Activated CD4-positive, alpha-beta memory T cell treated with anti-CD3 and anti-CD28 coated beads, Interleukin-2, amount 10 ng/mL, durations not matched to agents 7 days and 5 days (primary cell): ENCODE measurements at regions not wholly inside any gene's neighbourhood (a gene's known extent, or its start where the extent isn't known, plus 50 kb on each side); places are given as distances from the start of the nearest gene placed in this dataset.
"Not testable (repeated sequence)": the region's sequence is repeated elsewhere in the genome, so short reads cannot be mapped to it uniquely, and the experiment has no call there.

Experiments
- CTCF ChIA-PET: fragments of 350-600 bp; sonication (Branson Sonifier 250); formaldehyde crosslinking; loops from one replicate; lab custom pipeline; 2021; ENCODE audit warnings: antibody characterized with exemption, inconsistent platforms; lab: Charles Lee
- POLR2A ChIA-PET: fragments of 350-600 bp; sonication (Branson Sonifier 250); formaldehyde crosslinking; loops from one replicate; lab custom pipeline; 2021; ENCODE audit warnings: antibody characterized with exemption; lab: Charles Lee
- DNase-seq: peaks from one replicate; pipeline ENCODE4 v3.0.0-alpha.2; 2020
- H3K27ac Mint-ChIP-seq: one replicate; pipeline ENCODE4 v1.8.0; 2021; ENCODE audit warnings: mild to moderate bottlenecking, mixed read lengths
- H3K27me3 Mint-ChIP-seq: one replicate; pipeline ENCODE4 v1.8.0; 2021; ENCODE audit warnings: mixed read lengths
- H3K36me3 Mint-ChIP-seq: one replicate; pipeline ENCODE4 v1.8.0; 2021; ENCODE audit warnings: low read depth, mixed read lengths
- H3K4me1 Mint-ChIP-seq: one replicate; pipeline ENCODE4 v1.8.0; 2021; ENCODE audit warnings: mixed read lengths
- H3K4me3 Mint-ChIP-seq: one replicate; pipeline ENCODE4 v1.8.0; 2021; ENCODE audit warnings: mild to moderate bottlenecking, mixed read lengths
- H3K9me3 Mint-ChIP-seq: one replicate; pipeline ENCODE4 v1.8.0; 2021; ENCODE audit warnings: mixed read lengths

DNA sequence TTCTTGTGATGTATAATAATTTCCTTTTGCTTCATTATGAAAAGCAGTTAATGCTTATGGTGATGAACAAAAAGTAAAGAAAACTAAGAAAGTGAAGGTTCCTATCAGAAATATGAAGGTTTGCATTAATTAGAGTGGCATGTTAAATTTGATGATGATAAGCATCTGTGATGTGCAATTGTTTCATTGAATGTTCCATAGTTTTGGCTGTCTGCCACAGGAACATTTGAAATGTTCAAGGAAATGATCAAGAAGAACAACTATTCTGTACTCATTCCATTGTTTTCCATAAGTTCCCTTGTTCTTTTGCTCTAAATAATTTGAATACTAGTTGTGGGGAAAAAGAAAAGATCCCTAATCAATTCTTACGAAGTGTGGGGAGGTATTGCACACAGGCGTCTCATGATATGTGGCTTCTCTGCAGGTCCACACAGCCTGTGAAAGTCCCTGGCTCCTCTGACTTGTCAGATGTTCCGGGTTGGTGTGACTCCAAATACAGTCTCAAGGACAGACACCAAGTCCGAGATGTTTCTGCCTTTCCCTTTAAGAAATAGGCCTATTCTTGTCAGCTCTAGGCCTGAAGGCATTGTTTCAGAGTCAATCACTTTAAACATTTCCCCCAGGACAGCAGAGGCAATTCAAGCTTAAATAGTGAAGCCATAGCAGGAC lies 152.6 kb upstream of the MAST4 start:
- POLR2A ChIA-PET = no interaction called here
- Mint-ChIP-seq H3K27ac (no peak overlapping the region), H3K4me1 (peaks cover 1% of the 10 kb centered on the region), H3K36me3 (no peaks in the 10 kb centered on the region), H3K27me3 (peaks cover 6% of the 10 kb centered on the region), H3K9me3 (peaks cover 3% of the 10 kb centered on the region), H3K4me3 (no peak overlapping the region)
- DNase-seq = no peak
- CTCF ChIA-PET = no interaction called here

DNA sequence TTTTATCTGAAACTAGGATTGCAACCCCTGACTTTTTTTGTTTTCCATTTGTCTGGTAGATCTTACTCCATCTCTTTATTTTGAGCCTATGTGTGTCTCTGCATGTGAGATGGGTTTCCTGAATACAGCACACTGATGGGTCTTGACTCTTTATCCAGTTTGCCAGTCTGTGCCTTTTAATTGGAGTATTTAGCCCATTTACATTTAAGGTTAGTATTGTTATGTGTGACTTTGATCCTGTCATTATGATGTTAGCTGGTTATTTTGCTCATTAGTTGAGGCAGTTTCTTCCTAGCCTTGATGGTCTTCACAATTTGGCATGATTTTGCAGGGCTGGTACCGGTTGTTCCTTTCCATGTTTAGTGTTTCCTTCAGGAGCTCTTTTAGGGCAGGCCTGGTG lies 148.1 kb upstream of the MAST4 start:
- H3K27ac Mint-ChIP-seq, H3K36me3 Mint-ChIP-seq, H3K9me3 Mint-ChIP-seq, POLR2A ChIA-PET, H3K4me1 Mint-ChIP-seq, H3K27me3 Mint-ChIP-seq, CTCF ChIA-PET, H3K4me3 Mint-ChIP-seq, DNase-seq: not testable (repeated sequence)

DNA sequence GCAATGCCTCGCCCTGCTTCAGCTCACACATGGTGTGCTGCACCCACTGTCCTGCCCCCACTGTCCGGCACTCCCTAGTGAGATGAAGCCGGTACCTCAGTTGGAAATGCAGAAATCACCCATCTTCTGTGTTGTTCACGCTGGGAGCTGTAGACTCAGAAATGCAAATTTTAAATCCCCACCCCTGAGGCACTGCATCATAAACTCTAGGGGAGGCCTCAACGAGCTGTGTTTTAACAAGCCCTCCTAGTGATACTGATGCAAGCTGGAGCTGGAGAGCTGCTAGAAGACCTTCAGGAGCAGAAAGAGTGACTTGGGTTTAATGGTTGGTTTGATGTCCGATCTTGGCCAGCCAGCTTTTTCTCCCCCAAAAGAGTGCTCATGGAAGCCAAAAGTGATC lies 146.0 kb upstream of the MAST4 start:
- no peak for DNase-seq
- POLR2A ChIA-PET = no interaction called here
- Mint-ChIP-seq H3K27ac (no peak overlapping the region), H3K4me3 (no peak overlapping the region), H3K27me3 (peaks cover 4% of the 10 kb centered on the region), H3K9me3 (peaks cover 10% of the 10 kb centered on the region), H3K36me3 (no peaks in the 10 kb centered on the region), H3K4me1 (no peaks in the 10 kb centered on the region)
- CTCF ChIA-PET = no interaction called here

DNA sequence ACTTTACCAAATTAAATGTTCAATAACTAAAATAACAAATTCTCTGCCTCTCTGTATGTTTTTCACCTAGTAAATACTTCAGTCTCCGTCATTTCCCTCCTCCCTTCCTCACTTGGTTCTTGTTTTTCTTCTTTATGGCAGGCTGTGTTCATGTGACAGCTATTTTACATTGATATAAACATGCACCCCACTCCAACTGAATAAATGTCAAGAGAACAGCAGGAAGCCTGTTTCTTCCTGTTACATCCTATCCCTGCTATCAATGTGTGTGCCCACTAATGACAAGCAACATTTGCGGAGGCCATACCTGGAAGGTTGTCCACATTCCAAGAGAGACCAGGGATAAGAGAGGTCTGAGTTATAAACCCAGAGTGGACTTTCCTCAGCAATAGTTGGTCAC lies 145.2 kb upstream of the MAST4 start:
- Mint-ChIP-seq H3K4me3 (no peak overlapping the region), H3K27ac (no peak overlapping the region), H3K4me1 (no peaks in the 10 kb centered on the region), H3K36me3 (no peaks in the 10 kb centered on the region), H3K27me3 (peaks cover 4% of the 10 kb centered on the region), H3K9me3 (peaks cover 10% of the 10 kb centered on the region)
- CTCF ChIA-PET = no interaction called here
- DNase-seq = no peak
- POLR2A ChIA-PET = no interaction called here

DNA sequence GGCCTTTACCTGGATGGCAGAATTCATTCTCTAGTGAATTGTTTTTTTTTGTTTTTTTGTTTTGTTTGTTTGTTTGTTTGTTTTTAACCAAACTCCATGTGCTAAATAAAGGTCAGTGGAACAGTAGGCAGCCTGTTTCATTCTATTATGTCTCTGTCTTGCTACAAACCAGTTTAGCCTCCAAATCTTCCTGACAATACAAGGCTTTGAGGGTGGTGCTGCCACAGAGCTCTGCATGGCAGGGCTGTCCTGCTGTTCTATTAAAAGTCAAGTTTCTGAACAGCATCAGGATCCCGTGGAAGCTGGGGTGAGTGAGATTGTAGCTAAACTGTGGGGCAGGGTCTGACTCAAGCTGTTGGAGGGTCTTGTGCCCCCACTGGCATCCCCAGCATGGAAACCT lies 144.1 kb upstream of the MAST4 start:
- Mint-ChIP-seq H3K36me3 (no peaks in the 10 kb centered on the region), H3K27me3 (peaks cover 2% of the 10 kb centered on the region), H3K4me1 (no peaks in the 10 kb centered on the region), H3K27ac (no peak overlapping the region), H3K4me3 (no peak overlapping the region), H3K9me3 (peaks cover 10% of the 10 kb centered on the region)
- POLR2A ChIA-PET = no interaction called here
- DNase-seq = no peak
- CTCF ChIA-PET = no interaction called here

DNA sequence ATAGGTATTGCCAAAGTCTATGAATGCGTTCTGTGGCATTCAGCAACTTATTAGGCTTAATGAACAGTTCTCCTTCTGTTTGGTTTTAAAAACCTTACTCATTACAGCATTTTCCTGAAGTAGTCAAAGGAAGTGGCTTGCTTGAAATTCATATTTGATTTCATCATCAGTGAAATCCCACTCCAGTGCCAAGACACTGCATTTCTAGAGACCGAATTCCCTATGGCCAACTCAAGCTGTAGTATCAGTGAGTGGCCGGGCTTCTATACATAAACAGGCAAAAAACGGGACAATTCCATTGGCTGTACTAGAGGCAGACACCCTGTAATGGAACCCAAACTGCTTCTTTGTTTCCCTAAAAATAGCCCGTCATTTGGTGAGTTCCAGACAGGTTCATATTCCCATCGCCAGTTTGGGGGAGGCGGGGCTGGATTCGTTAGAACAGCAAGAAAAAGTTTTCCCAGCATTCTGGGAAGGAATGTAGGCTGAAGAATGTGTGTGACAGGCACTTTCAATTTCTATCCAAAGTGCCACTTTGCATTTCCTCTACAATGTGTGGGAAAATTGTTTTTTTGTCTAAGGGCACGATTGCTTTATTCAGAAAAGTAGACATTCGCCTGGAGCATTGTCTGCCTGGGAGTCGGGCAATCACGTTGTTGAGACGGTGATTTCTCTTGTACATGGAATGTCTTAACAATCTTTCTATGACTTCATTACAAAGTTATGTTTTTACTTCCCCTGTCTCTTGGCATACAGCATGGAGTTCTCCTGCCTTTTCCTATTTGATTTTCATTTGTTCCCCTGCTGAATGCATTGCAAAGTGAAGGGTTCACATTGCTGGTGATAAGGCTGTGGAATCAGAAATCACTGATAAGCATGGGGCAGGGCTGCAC lies 141.8 kb upstream of the MAST4 start:
- CTCF ChIA-PET = no interaction called here
- Mint-ChIP-seq H3K36me3 (no peaks in the 10 kb centered on the region), H3K27ac (no peak overlapping the region), H3K4me1 (no peaks in the 10 kb centered on the region), H3K4me3 (no peak overlapping the region), H3K27me3 (no peaks in the 10 kb centered on the region), H3K9me3 (peaks cover 4% of the 10 kb centered on the region)
- DNase-seq = no peak
- POLR2A ChIA-PET = no interaction called here

DNA sequence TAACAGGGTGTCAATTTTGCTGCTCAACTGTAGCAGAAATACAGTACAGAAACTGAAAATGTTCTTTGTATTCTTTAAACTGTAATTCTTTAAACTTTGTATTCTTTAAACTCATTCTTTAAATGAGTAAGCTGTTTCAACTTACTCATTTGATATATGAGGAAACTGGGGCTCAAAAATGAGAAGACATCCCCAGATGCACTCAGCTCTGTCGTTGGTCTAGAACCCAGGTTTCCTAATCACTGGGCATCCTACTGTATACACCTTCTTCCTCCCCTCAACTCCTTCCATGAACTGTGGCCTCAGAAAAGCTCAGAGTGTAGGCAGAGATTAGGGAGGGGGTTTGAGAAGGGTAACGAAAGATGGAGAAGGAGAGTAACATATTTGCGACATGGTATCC lies 136.5 kb upstream of the MAST4 start:
- CTCF ChIA-PET = no interaction called here
- POLR2A ChIA-PET = no interaction called here
- Mint-ChIP-seq H3K36me3 (no peaks in the 10 kb centered on the region), H3K27me3 (peaks cover 4% of the 10 kb centered on the region), H3K9me3 (no peaks in the 10 kb centered on the region), H3K27ac (no peak overlapping the region), H3K4me3 (no peak overlapping the region), H3K4me1 (no peaks in the 10 kb centered on the region)
- no peak for DNase-seq

DNA sequence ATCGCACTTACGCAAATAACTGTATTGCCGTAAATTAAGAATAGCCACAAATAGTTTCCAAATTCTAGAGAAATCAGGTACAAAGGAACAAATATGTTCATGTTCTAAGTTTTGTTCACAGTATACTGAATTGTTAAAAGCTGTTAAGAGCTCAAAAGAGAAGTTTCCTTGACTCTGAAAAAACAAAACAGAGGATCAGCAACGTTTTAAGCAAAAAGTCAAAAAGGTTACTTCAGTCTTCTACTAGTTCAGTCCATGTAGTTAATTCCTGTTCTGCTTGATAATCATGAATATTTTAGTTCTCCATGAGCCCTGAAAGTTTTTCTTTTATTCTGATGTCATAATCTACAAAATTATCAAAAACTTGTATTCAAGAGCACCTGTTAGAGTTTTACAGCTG lies 128.6 kb upstream of the MAST4 start:
- Mint-ChIP-seq H3K27ac (no peak overlapping the region), H3K9me3 (peaks cover 7% of the 10 kb centered on the region), H3K4me1 (no peaks in the 10 kb centered on the region), H3K36me3 (no peaks in the 10 kb centered on the region), H3K27me3 (peaks cover 4% of the 10 kb centered on the region), H3K4me3 (no peak overlapping the region)
- CTCF ChIA-PET = no interaction called here
- no peak for DNase-seq
- POLR2A ChIA-PET = no interaction called here

DNA sequence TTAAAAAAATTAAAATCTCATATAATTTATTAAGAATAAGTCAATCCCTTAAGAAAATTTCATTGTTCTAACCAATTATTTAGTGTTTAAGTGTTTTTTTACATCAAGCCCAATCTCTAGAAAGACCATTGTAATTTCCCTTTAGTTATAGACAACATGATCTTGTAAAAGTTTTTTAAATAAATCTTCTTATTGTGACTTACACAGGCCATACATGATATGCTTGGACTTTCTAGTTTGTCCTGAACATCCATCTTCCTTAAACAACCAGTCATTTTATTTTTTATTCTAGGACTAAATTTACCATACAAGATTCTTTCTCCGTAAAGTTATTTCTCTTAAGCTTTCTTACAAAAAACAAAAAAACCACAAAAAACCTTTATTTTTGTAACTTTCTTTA lies 126.5 kb upstream of the MAST4 start:
- POLR2A ChIA-PET = no interaction called here
- no peak overlapping the region for H3K27ac Mint-ChIP-seq

DNA sequence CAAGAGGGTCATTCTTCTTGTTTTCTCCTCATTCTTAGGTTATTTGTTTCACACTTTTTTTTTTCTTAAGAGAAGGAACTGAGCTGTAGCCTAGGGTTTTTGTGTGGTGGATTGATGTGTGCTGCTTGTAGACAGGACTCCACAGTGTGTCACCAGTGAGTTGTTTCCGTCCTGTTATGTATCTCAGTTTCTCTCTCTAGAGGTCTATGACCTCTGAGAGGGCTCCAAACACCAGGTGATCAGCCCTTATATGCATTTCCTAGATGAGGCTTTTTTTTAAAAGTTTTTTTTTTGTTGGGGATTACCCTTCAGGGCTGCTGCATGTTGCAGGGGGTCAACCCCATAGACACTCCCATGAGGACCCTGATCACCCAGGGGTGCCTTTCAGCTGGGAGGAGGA lies 124.2 kb upstream of the MAST4 start:
- Mint-ChIP-seq H3K27ac (no peak overlapping the region), H3K4me3 (no peak overlapping the region), H3K27me3 (no peaks in the 10 kb centered on the region), H3K9me3 (peaks cover 5% of the 10 kb centered on the region), H3K36me3 (no peaks in the 10 kb centered on the region), H3K4me1 (no peaks in the 10 kb centered on the region)
- CTCF ChIA-PET = no interaction called here
- DNase-seq = no peak
- POLR2A ChIA-PET = no interaction called here

More for the DNA sequence above, 126.5 kb upstream of the MAST4 start:
- H3K27me3 Mint-ChIP-seq = no peaks in the 10 kb centered on the region
- H3K36me3 Mint-ChIP-seq = no peaks in the 10 kb centered on the region
- no peaks in the 10 kb centered on the region for H3K4me1 Mint-ChIP-seq
- peaks cover 7% of the 10 kb centered on the region for H3K9me3 Mint-ChIP-seq
- no peak for DNase-seq
- CTCF ChIA-PET = no interaction called here
- H3K4me3 Mint-ChIP-seq = no peak overlapping the region

DNA sequence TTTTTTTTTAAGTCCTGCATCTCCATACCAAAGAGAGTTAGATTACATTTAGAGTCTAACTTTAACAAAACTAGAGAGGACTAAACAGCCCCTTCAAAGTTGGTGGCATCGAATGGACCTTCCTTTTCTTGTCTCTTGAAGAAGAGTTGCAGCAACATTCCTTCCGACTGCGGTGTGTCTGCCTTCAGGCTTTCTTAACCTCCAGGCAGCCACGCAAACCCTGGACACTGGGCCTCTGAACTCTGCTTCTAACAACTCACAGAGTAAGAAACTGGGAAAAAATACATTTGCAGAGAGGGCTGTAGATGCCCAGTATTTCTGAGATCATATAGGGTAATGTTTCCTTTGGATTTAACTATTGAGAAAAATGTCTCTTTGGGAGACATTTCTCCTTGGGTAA lies 120.5 kb upstream of the MAST4 start:
- Mint-ChIP-seq H3K36me3 (no peaks in the 10 kb centered on the region), H3K27ac (no peak overlapping the region), H3K9me3 (peaks cover under 1% of the 10 kb centered on the region), H3K4me3 (no peak overlapping the region), H3K4me1 (no peaks in the 10 kb centered on the region), H3K27me3 (no peaks in the 10 kb centered on the region)
- POLR2A ChIA-PET = no interaction called here
- CTCF ChIA-PET = no interaction called here
- DNase-seq = no peak

DNA sequence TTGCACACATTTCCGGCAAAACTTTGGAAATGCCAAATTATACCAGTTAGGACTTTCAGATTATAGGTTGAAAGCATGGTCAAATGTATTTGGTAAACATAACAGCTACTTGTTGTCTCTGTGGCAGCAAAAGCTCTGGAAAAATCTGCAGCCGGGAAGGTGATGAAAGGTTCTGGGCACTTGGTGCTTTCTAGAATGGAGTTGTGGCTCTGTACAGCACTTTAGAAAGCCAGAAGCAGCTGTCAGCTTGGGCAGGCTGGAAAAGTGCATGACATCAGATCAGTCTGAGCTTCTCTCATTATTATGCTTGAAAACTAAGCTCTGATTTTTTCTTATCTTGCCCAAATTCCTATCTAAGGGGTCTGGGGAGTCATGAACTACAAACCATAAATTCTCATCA lies 118.6 kb upstream of the MAST4 start:
- Mint-ChIP-seq H3K9me3 (peaks cover 3% of the 10 kb centered on the region), H3K4me3 (no peak overlapping the region), H3K4me1 (no peaks in the 10 kb centered on the region), H3K27ac (no peak overlapping the region), H3K36me3 (no peaks in the 10 kb centered on the region), H3K27me3 (no peaks in the 10 kb centered on the region)
- ChIA-PET CTCF (no interaction called here), POLR2A (no interaction called here)
- no peak for DNase-seq

DNA sequence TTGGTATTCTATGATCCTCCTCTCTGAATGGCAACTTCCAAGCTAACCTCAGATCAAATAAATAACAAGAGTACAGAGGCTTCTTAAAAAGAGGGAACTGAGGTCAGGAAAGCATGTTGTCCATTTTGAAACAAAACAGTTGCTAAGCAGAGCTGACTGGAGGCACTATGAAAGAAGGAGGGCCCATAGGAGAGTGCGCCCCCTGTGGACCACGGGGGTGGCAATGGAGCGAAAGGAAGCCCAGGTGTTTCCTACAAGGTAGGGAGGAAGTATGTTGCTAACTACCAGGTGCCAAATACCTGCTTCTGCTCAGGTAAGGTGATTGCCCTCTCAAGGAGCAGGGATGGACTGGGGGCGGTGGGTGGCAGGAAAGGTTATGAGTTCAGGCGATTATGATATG lies 101.8 kb upstream of the MAST4 start:
- Mint-ChIP-seq H3K36me3 (no peaks in the 10 kb centered on the region), H3K27ac (no peak overlapping the region), H3K4me3 (no peak overlapping the region), H3K4me1 (no peaks in the 10 kb centered on the region), H3K9me3 (no peaks in the 10 kb centered on the region), H3K27me3 (peaks cover 2% of the 10 kb centered on the region)
- POLR2A ChIA-PET = no interaction called here
- CTCF ChIA-PET = no interaction called here
- DNase-seq = no peak

DNA sequence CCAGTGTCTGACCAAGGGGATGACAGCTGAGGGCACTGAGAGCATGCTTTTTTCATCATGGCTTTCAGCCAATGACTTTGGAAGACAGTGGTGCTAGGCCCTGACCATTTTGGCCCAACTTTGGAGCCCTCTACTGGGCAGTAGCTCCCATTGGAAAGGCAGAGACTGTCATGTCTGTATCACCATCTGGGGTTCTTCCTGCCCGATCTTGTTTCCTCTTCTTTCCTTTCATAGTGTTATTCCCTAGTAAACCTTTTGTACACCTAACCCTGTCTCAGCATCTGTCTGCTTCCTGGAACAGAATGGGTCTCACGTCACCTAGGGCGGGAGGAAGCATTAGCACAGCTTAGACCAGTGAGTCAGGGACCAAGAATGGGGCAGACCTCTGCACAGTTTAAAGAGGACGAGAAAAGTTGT lies 97.4 kb upstream of the MAST4 start:
- H3K36me3 Mint-ChIP-seq = no peaks in the 10 kb centered on the region
- CTCF ChIA-PET = interaction anchor here (0.9 kb wide), 1 partner anchor 14 kb away, joined by 3 read pairs; no protein-coding TSS in a partner anchor
- no peak overlapping the region for H3K27ac Mint-ChIP-seq
- no peaks in the 10 kb centered on the region for H3K9me3 Mint-ChIP-seq
- DNase-seq = no peak
- H3K4me3 Mint-ChIP-seq = no peak overlapping the region
- POLR2A ChIA-PET = no interaction called here
- no peaks in the 10 kb centered on the region for H3K4me1 Mint-ChIP-seq
- peaks cover 2% of the 10 kb centered on the region for H3K27me3 Mint-ChIP-seq
